HEK293 (cell line): ENCODE measurements at regions not wholly inside any gene's neighbourhood (a gene's known extent, or its start where the extent isn't known, plus 50 kb on each side); places are given as distances from the start of the nearest gene placed in this dataset.

Experiments
- CTCF ChIA-PET: fragments of 350-600 bp; formaldehyde crosslinking; extraction: SDS; loops from one replicate; lab custom pipeline; 2021; ENCODE audit warnings: antibody characterized with exemption; lab: Yijun Ruan, JAX
- POLR2A ChIA-PET: fragments of 300-600 bp; formaldehyde crosslinking; extraction: SDS; loops from one replicate; lab custom pipeline; 2020; ENCODE audit warnings: antibody characterized with exemption, inconsistent platforms; lab: Yijun Ruan, JAX
- H3K27ac ChIP-seq: fragments of 200-500 bp; sonication (Bioruptor generic); 2 replicates; pipeline ENCODE4 v1.5.1; 2014; ENCODE audit warnings: low read depth, low read length, control low read depth, inconsistent platforms; ENCODE audit errors: extremely low read depth
- H3K36me3 ChIP-seq, 2 experiments: fragments of 200-500 bp in 1 of 2; sonication (Bioruptor generic) in 1 of 2; 1 replicate in 1 of 2; 2 replicates in 1 of 2; pipeline ENCODE4 v1.5.1; 2014 to 2017; ENCODE audit warnings: inconsistent platforms in 2 of 2, low read length in 2 of 2; ENCODE audit not compliant: control insufficient read depth in 2 of 2, insufficient read depth in 1 of 2
- H3K4me1 ChIP-seq: fragments of 200-500 bp; sonication (Bioruptor generic); 2 replicates; pipeline ENCODE4 v1.5.1; 2014; ENCODE audit warnings: mild to moderate bottlenecking, low read length, inconsistent platforms; ENCODE audit not compliant: control insufficient read depth, insufficient read depth
- H3K4me3 ChIP-seq: 2 replicates; pipeline ENCODE4 v1.5.1; 2011; ENCODE audit warnings: low read depth, mild to moderate bottlenecking, control low read depth, low read length, moderate library complexity
- H3K9me3 ChIP-seq: fragments of 200-500 bp; sonication (Bioruptor generic); 2 replicates; pipeline ENCODE4 v1.5.1; 2014; ENCODE audit warnings: low read depth, low read length, inconsistent platforms; ENCODE audit not compliant: control insufficient read depth, insufficient read depth
- MEIS1 ChIP-seq: sonication (generic); formaldehyde crosslinking; IDR thresholded peaks from 2 replicates; pipeline ENCODE4 v1.8.1; 2022; ENCODE audit warnings: missing genetic modification reagents, mild to moderate bottlenecking, borderline replicate concordance
- YY2 ChIP-seq: fragments of 450-650 bp; formaldehyde crosslinking; IDR thresholded peaks from 2 replicates; pipeline ENCODE4 v1.5.1; 2016; ENCODE audit warnings: missing biosample characterization, missing genetic modification characterization
- ZBTB17 ChIP-seq: fragments of 450-650 bp; formaldehyde crosslinking; IDR thresholded peaks from 2 replicates; pipeline ENCODE4 v1.5.1; 2016; ENCODE audit warnings: missing biosample characterization, missing genetic modification characterization
- ZFP3 ChIP-seq: fragments of 450-650 bp; formaldehyde crosslinking; IDR thresholded peaks from 2 replicates; pipeline ENCODE4 v1.5.1; 2016; ENCODE audit warnings: low read depth, missing biosample characterization, missing genetic modification characterization
- ZFP69B ChIP-seq: fragments of 450-650 bp; formaldehyde crosslinking; IDR thresholded peaks from 2 replicates; pipeline ENCODE4 v1.5.1; 2016; ENCODE audit warnings: missing biosample characterization, missing genetic modification characterization
- ZNF148 ChIP-seq: fragments of 450-650 bp; formaldehyde crosslinking; IDR thresholded peaks from 2 replicates; pipeline ENCODE4 v1.5.0; 2017; ENCODE audit warnings: missing biosample characterization, missing genetic modification characterization, borderline replicate concordance
- ZNF600 ChIP-seq: fragments of 450-650 bp; formaldehyde crosslinking; IDR thresholded peaks from 2 replicates; pipeline ENCODE4 v1.5.1; 2016; ENCODE audit warnings: missing biosample characterization, missing genetic modification characterization
- ZNF837 ChIP-seq: fragments of 450-650 bp; formaldehyde crosslinking; IDR thresholded peaks from 2 replicates; pipeline ENCODE4 v1.5.1; 2016; ENCODE audit warnings: missing biosample characterization, missing genetic modification characterization
- ZNF843 ChIP-seq: fragments of 450-650 bp; formaldehyde crosslinking; IDR thresholded peaks from 2 replicates; pipeline ENCODE4 v1.5.1; 2016; ENCODE audit warnings: missing biosample characterization, missing genetic modification characterization
- ZSCAN16 ChIP-seq: fragments of 450-650 bp; formaldehyde crosslinking; IDR thresholded peaks from 2 replicates; pipeline ENCODE4 v1.5.1; 2016; ENCODE audit warnings: missing biosample characterization, missing genetic modification characterization
- TF ChIP-seq, protein P1 (sequence below): fragments of 450-650 bp; formaldehyde crosslinking; IDR thresholded peaks from 2 replicates; pipeline ENCODE4 v1.5.1; 2016; ENCODE audit warnings: missing biosample characterization, missing genetic modification characterization
- TF ChIP-seq, protein P2 (sequence below): fragments of 450-650 bp; formaldehyde crosslinking; IDR thresholded peaks from 2 replicates; pipeline ENCODE4 v1.5.1; 2017; ENCODE audit warnings: missing biosample characterization, missing genetic modification characterization

DNA sequence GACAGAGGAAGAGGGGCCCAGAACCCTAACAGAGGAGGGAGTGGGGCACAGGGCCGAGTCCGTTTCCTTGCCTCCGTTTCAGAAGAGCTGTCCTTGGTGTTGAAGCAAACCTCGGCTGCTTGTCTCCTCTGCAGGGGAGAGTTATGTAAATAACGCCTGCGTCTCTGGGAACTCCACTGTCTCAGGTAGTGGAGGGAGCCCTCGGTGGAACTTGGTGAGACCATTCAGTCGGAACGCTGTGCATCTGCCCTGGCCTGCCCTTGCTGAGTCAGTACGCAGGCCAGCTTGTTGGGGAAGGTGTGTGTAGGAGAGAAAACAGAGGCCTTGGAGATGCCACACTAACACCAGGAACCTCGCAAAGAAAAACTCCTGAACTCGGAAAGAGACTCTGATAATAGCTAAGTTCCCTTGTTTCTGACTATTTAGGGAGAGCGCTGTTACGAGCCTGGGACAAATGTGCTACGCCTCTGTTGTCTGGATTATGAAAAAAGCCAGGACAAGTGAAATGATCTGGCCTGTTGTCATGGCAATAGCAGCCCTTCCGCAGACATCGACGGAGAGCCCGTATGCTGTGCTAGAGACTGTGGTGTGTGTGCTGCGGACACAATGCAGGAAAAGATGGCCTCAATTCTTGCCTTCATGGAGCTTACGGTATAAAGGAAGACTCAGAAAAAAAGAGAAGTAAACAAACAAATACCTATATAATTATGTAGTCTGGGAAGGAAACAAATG lies 94.6 kb upstream of the AKT3 start:
- Histone ChIP-seq H3K27ac (no peak overlapping the region), H3K36me3 (no peaks in the 10 kb centered on the region), H3K4me1 (no peaks in the 10 kb centered on the region), H3K4me3 (no peak overlapping the region), H3K9me3 (no peaks in the 10 kb centered on the region)
- CTCF ChIA-PET = interaction anchor here (1.3 kb wide), 1 partner anchor 601 kb away, joined by 3 read pairs; no protein-coding TSS in a partner anchor
- POLR2A ChIA-PET = interaction anchor here (1.3 kb wide), 1 partner anchor 103 kb away, joined by 3 read pairs; no protein-coding TSS in a partner anchor
- no peak for TF ChIP-seq ZFP69B (tag by site-specific recombination)
- TF ChIP-seq, protein P1, sequence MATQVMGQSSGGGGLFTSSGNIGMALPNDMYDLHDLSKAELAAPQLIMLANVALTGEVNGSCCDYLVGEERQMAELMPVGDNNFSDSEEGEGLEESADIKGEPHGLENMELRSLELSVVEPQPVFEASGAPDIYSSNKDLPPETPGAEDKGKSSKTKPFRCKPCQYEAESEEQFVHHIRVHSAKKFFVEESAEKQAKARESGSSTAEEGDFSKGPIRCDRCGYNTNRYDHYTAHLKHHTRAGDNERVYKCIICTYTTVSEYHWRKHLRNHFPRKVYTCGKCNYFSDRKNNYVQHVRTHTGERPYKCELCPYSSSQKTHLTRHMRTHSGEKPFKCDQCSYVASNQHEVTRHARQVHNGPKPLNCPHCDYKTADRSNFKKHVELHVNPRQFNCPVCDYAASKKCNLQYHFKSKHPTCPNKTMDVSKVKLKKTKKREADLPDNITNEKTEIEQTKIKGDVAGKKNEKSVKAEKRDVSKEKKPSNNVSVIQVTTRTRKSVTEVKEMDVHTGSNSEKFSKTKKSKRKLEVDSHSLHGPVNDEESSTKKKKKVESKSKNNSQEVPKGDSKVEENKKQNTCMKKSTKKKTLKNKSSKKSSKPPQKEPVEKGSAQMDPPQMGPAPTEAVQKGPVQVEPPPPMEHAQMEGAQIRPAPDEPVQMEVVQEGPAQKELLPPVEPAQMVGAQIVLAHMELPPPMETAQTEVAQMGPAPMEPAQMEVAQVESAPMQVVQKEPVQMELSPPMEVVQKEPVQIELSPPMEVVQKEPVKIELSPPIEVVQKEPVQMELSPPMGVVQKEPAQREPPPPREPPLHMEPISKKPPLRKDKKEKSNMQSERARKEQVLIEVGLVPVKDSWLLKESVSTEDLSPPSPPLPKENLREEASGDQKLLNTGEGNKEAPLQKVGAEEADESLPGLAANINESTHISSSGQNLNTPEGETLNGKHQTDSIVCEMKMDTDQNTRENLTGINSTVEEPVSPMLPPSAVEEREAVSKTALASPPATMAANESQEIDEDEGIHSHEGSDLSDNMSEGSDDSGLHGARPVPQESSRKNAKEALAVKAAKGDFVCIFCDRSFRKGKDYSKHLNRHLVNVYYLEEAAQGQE (tag by site-specific recombination) = peak; percentile 95

GRCh38 chr1:243943671-243944428 lies 93.8 kb upstream of the AKT3 start:
- ChIA-PET CTCF (interaction anchor here (0.5 to 1.3 kb wide), 2 partner anchors 19 to 600 kb away, joined by 3 read pairs; no protein-coding TSS in a partner anchor), POLR2A (interaction anchor here (1.3 kb wide), 1 partner anchor 104 kb away, joined by 3 read pairs; no protein-coding TSS in a partner anchor)
- Histone ChIP-seq H3K9me3 (no peaks in the 10 kb centered on the region), H3K4me3 (no peak overlapping the region), H3K36me3 (no peaks in the 10 kb centered on the region), H3K27ac (no peak overlapping the region), H3K4me1 (no peaks in the 10 kb centered on the region)
- TF ChIP-seq ZSCAN16 (no peak), ZFP3 (no peak), ZNF600 (tag by site-specific recombination) (no peak), ZNF148 (tag by site-specific recombination) (no peak), ZBTB17 (tag by site-specific recombination) (no peak), ZNF843 (tag by site-specific recombination) (no peak), YY2 (tag by site-specific recombination) (no peak), ZNF837 (no peak), MEIS1 (CRISPR knock-in tag) (no peak)
- TF ChIP-seq, protein P1 (tag by site-specific recombination) = no peak
- TF ChIP-seq, protein P2, sequence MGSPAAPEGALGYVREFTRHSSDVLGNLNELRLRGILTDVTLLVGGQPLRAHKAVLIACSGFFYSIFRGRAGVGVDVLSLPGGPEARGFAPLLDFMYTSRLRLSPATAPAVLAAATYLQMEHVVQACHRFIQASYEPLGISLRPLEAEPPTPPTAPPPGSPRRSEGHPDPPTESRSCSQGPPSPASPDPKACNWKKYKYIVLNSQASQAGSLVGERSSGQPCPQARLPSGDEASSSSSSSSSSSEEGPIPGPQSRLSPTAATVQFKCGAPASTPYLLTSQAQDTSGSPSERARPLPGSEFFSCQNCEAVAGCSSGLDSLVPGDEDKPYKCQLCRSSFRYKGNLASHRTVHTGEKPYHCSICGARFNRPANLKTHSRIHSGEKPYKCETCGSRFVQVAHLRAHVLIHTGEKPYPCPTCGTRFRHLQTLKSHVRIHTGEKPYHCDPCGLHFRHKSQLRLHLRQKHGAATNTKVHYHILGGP (tag by site-specific recombination) = no peak
- TF ChIP-seq, all 188 proteins: peak for 0
